WTC11 (cell line): ENCODE measurements at regions not wholly inside any gene's neighbourhood (a gene's known extent, or its start where the extent isn't known, plus 50 kb on each side); places are given as distances from the start of the nearest gene placed in this dataset.
"Not testable (repeated sequence)": the region's sequence is repeated elsewhere in the genome, so short reads cannot be mapped to it uniquely, and the experiment has no call there.

ENCODE experiments used
- ATAC-seq: fragments of 200-7000 bp; cut with Tn5 transposase; 2 replicates; pipeline ENCODE4 v1.10.0; 2021; ENCODE audit warnings: mild to moderate bottlenecking, moderate library complexity
- CTCF ChIA-PET: fragments of 300-600 bp; sonication (Branson Sonifier 250); formaldehyde crosslinking; loops from one replicate; lab custom pipeline; 2021; ENCODE audit warnings: antibody characterized with exemption; lab: Charles Lee
- POLR2A ChIA-PET: fragments of 350-600 bp; sonication (Branson Sonifier 250); formaldehyde crosslinking; loops from one replicate; lab custom pipeline; 2021; ENCODE audit warnings: antibody characterized with exemption; lab: Charles Lee
- DNase-seq: peaks from one replicate; pipeline ENCODE4 v3.0.0; 2021; ENCODE audit warnings: low spot score
- H3K27ac Mint-ChIP-seq: 2 replicates; pipeline ENCODE4 v1.8.0; 2021; ENCODE audit warnings: mixed read lengths
- H3K27me3 Mint-ChIP-seq: 2 replicates; pipeline ENCODE4 v1.8.0; 2021; ENCODE audit warnings: low read depth, mild to moderate bottlenecking, moderate library complexity, mixed read lengths
- H3K36me3 Mint-ChIP-seq: 2 replicates; pipeline ENCODE4 v1.8.0; 2021; ENCODE audit warnings: mixed read lengths
- H3K4me1 Mint-ChIP-seq: 2 replicates; pipeline ENCODE4 v1.8.0; 2022; ENCODE audit warnings: mixed read lengths
- H3K4me3 Mint-ChIP-seq: 2 replicates; pipeline ENCODE4 v1.8.0; 2021; ENCODE audit warnings: mild to moderate bottlenecking, moderate library complexity, mixed read lengths
- H3K9me3 Mint-ChIP-seq: 2 replicates; pipeline ENCODE4 v1.8.0; 2021; ENCODE audit warnings: mixed read lengths
- E2F1 ChIP-seq: sonication (generic); formaldehyde crosslinking; IDR thresholded peaks from 2 replicates; pipeline ENCODE4 v1.8.0; 2022; ENCODE audit warnings: mild to moderate bottlenecking, missing genetic modification reagents
- E2F5 ChIP-seq: sonication (generic); formaldehyde crosslinking; IDR thresholded peaks from 2 replicates; pipeline ENCODE4 v1.8.1; 2022; ENCODE audit warnings: mild to moderate bottlenecking, moderate library complexity, missing genetic modification reagents
- ELF4 ChIP-seq: sonication (generic); formaldehyde crosslinking; IDR thresholded peaks from 2 replicates; pipeline ENCODE4 v1.8.1; 2022; ENCODE audit warnings: low read depth, mild to moderate bottlenecking, moderate library complexity, missing genetic modification reagents
- ETV6 ChIP-seq: sonication (generic); formaldehyde crosslinking; IDR thresholded peaks from 2 replicates; pipeline ENCODE4 v1.8.1; 2022; ENCODE audit warnings: mild to moderate bottlenecking, missing genetic modification reagents
- GTF2I ChIP-seq: fragments of 250-450 bp; sonication (Bioruptor Pico); conservative IDR thresholded peaks from 2 replicates; pipeline ENCODE4 v1.4.0; 2021; ENCODE audit warnings: mild to moderate bottlenecking
- JAZF1 ChIP-seq: fragments of 250-450 bp; sonication (Bioruptor Pico); IDR thresholded peaks from 2 replicates; pipeline ENCODE4 v1.9.0; 2021; ENCODE audit warnings: moderate library complexity, mild to moderate bottlenecking, inconsistent platforms
- JUN ChIP-seq: sonication (generic); formaldehyde crosslinking; IDR thresholded peaks from 2 replicates; pipeline ENCODE4 v1.8.0; 2023; ENCODE audit warnings: mild to moderate bottlenecking, missing genetic modification reagents
- MLX ChIP-seq: sonication (generic); formaldehyde crosslinking; IDR thresholded peaks from 2 replicates; pipeline ENCODE4 v1.8.1; 2023; ENCODE audit warnings: mild to moderate bottlenecking, missing genetic modification reagents, moderate library complexity
- NR2C2 ChIP-seq: sonication (generic); formaldehyde crosslinking; IDR thresholded peaks from 2 replicates; pipeline ENCODE4 v1.8.0; 2022; ENCODE audit warnings: mild to moderate bottlenecking, missing genetic modification reagents
- TEAD4 ChIP-seq: sonication (generic); formaldehyde crosslinking; IDR thresholded peaks from 2 replicates; pipeline ENCODE4 v1.8.0; 2022; ENCODE audit warnings: mild to moderate bottlenecking, missing genetic modification reagents
- TP53 ChIP-seq: sonication (generic); formaldehyde crosslinking; IDR thresholded peaks from 2 replicates; pipeline ENCODE4 v1.8.1; 2023; ENCODE audit warnings: mild to moderate bottlenecking, missing genetic modification reagents
- ZBTB21 ChIP-seq: sonication (generic); formaldehyde crosslinking; IDR thresholded peaks from 2 replicates; pipeline ENCODE4 v1.8.1; 2023; ENCODE audit warnings: mild to moderate bottlenecking, missing genetic modification reagents, borderline replicate concordance
- ZNF423 ChIP-seq: fragments of 250-450 bp; sonication (Bioruptor Pico); IDR thresholded peaks from 2 replicates; pipeline ENCODE4 v2.1.2; 2022; ENCODE audit warnings: mild to moderate bottlenecking, moderate library complexity
- TF ChIP-seq, protein P1 (sequence below): sonication (generic); formaldehyde crosslinking; IDR thresholded peaks from 2 replicates; pipeline ENCODE4 v1.8.0; 2022; ENCODE audit warnings: mild to moderate bottlenecking, missing genetic modification reagents
- TF ChIP-seq, protein P2 (sequence below): sonication (generic); formaldehyde crosslinking; IDR thresholded peaks from 2 replicates; pipeline ENCODE4 v1.8.1; 2023; ENCODE audit warnings: mild to moderate bottlenecking, missing genetic modification reagents

GRCh38 chr11:12604557-12605153, 69.6 kb upstream of the TEAD1 start (continued):
- no peak for TF ChIP-seq E2F5
- TF ChIP-seq MLX (CRISPR knock-in tag) = no peak
- TF ChIP-seq, protein P1, sequence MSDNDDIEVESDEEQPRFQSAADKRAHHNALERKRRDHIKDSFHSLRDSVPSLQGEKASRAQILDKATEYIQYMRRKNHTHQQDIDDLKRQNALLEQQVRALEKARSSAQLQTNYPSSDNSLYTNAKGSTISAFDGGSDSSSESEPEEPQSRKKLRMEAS (CRISPR knock-in tag) = no peak
- TF ChIP-seq ETV6 (CRISPR knock-in tag) = no peak

GRCh38 chr11:12606597-12606996, 67.6 kb upstream of the TEAD1 start:
- TF ChIP-seq E2F1 = no peak
- no peak for TF ChIP-seq ZBTB21 (CRISPR knock-in tag)
- TF ChIP-seq, protein P2, sequence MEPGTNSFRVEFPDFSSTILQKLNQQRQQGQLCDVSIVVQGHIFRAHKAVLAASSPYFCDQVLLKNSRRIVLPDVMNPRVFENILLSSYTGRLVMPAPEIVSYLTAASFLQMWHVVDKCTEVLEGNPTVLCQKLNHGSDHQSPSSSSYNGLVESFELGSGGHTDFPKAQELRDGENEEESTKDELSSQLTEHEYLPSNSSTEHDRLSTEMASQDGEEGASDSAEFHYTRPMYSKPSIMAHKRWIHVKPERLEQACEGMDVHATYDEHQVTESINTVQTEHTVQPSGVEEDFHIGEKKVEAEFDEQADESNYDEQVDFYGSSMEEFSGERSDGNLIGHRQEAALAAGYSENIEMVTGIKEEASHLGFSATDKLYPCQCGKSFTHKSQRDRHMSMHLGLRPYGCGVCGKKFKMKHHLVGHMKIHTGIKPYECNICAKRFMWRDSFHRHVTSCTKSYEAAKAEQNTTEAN (CRISPR knock-in tag) = no peak
- TF ChIP-seq JAZF1 = no peak
- TF ChIP-seq, all 79 proteins: peak for 0
- ChIA-PET POLR2A (no interaction called here), CTCF (no interaction called here)
- peaks cover 18% of the 10 kb centered on the region for H3K9me3 Mint-ChIP-seq
- ATAC-seq (no peak), DNase-seq (no peak)
- no peaks in the 10 kb centered on the region; the same call in 1 of the 2 replicates for H3K36me3 Mint-ChIP-seq
- H3K27me3 Mint-ChIP-seq = no peaks in the 10 kb centered on the region; the same call in 1 of the 2 replicates
- H3K27ac Mint-ChIP-seq = no peak overlapping the region
- no peak overlapping the region for H3K4me3 Mint-ChIP-seq
- peaks cover 6% of the 10 kb centered on the region for H3K4me1 Mint-ChIP-seq

DNA sequence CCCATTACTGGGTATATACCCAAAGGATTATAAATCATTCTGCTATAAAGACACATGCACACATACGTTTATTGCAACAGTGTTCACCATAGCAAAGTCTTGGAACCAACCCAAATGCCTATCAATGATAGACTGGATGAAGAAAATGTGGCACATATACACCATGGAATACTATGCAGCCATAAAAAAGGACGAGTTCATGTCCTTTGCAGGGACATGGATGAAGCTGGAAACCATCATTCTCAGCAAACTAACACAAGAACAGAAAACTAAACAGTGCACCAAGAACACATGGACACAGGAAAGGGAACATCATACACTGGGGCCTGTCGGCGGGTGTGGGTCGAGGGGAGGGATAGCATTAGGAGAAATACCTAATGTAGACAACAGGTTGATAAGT, 65.5 kb upstream of the TEAD1 start:
- H3K4me3 Mint-ChIP-seq, ATAC-seq, DNase-seq, H3K36me3 Mint-ChIP-seq, H3K27me3 Mint-ChIP-seq, H3K27ac Mint-ChIP-seq, CTCF ChIA-PET, H3K4me1 Mint-ChIP-seq, POLR2A ChIA-PET: not testable (repeated sequence)
- peaks cover 35% of the 10 kb centered on the region for H3K9me3 Mint-ChIP-seq

GRCh38 chr11:12611352-12611751, 62.9 kb upstream of the TEAD1 start:
- peaks cover 3% of the 10 kb centered on the region; the same call in 1 of the 2 replicates for H3K36me3 Mint-ChIP-seq
- peaks cover 35% of the 10 kb centered on the region for H3K9me3 Mint-ChIP-seq
- CTCF ChIA-PET = interaction anchor here (0.8 kb wide), 1 partner anchor 93 kb away, joined by 3 read pairs; no protein-coding TSS in a partner anchor
- no peak for TF ChIP-seq NR2C2 (CRISPR knock-in tag)
- TF ChIP-seq ZNF423 (CRISPR knock-in tag) = no peak
- TF ChIP-seq TEAD4 (CRISPR knock-in tag) = no peak
- no peak for TF ChIP-seq ELF4
- TF ChIP-seq TP53 (CRISPR knock-in tag) = no peak
- no peak for TF ChIP-seq GTF2I
- TF ChIP-seq JUN (CRISPR knock-in tag) = no peak
- TF ChIP-seq, all 79 proteins: peak for 0
- no peak for ATAC-seq
- Mint-ChIP-seq H3K27me3 (peaks cover 3% of the 10 kb centered on the region; the same call in 1 of the 2 replicates), H3K4me3 (no peak overlapping the region), H3K27ac (no peak overlapping the region), H3K4me1 (no peaks in the 10 kb centered on the region)
- DNase-seq = no peak
- POLR2A ChIA-PET = no interaction called here
